ENCODE measurements at regions not wholly inside any gene's neighbourhood (a gene's known extent, or its start where the extent isn't known, plus 50 kb on each side); places are given as distances from the start of the nearest gene placed in this dataset.

DNA sequence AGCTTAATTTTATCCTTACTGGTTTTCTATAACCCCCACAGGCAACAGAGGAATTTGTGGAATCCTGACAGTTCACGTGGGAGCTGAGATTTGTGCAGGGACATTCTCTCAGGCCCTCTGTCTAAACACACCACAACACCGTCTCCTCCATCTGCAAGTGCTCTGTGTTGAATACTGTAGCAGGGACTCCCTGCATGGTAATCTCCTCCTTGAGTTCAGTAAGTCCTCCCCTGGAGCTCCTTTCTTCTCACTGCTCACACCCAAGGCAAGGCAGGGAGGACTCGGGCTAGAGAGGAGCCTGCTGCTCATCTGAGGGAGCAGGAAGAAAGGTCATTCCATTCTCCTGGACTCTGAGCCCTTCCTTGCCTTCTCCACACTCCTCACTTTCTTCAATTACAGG is 348.2 kb downstream of the KCTD12 start:
- H3K79me1 ChIP-seq (ENCODE audit: insufficient read depth, low read depth, low read length, poor library complexity, severe bottlenecking): no peaks in the 10 kb centered on the region
- no peaks in the 10 kb centered on the region for H3K9me3 ChIP-seq (ENCODE audit: control insufficient read depth, low read depth, low read length)
- Mint-ChIP-seq H3K36me3 (ENCODE audit: insufficient read depth in 1 of 3, low read depth in 3 of 3) (no peaks in the 10 kb centered on the region; a peak in 1 of 7 replicates), H3K9me3 (peaks cover 0 to 2% of the 10 kb centered on the region in 2 experiments; a peak in 2 of 5 replicates), H3K4me1 (peaks cover 7 to 10% of the 10 kb centered on the region in 2 experiments), H3K27me3 (ENCODE audit: low read depth) (no peaks in the 10 kb centered on the region), H3K4me3 (no peak overlapping the region), H3K27ac (peak overlapping the region; percentile 46 to 85 (median 73); a peak in 4 of 7 replicates)
- H2BK15ac ChIP-seq (ENCODE audit: low read depth, low read length): no peak overlapping the region
- no peak for DNase-seq
- no peak overlapping the region for H3K4ac ChIP-seq (ENCODE audit: low read depth, low read length)
- H2BK12ac ChIP-seq (ENCODE audit: insufficient read length, low read depth, low read length): no peak overlapping the region
- no peak overlapping the region for H3K9ac ChIP-seq (ENCODE audit: extremely low read depth, insufficient read length, low read length)
- no peak overlapping the region for H3K23ac ChIP-seq (ENCODE audit: insufficient read length, low read depth, low read length)
- TF ChIP-seq, protein P1, sequence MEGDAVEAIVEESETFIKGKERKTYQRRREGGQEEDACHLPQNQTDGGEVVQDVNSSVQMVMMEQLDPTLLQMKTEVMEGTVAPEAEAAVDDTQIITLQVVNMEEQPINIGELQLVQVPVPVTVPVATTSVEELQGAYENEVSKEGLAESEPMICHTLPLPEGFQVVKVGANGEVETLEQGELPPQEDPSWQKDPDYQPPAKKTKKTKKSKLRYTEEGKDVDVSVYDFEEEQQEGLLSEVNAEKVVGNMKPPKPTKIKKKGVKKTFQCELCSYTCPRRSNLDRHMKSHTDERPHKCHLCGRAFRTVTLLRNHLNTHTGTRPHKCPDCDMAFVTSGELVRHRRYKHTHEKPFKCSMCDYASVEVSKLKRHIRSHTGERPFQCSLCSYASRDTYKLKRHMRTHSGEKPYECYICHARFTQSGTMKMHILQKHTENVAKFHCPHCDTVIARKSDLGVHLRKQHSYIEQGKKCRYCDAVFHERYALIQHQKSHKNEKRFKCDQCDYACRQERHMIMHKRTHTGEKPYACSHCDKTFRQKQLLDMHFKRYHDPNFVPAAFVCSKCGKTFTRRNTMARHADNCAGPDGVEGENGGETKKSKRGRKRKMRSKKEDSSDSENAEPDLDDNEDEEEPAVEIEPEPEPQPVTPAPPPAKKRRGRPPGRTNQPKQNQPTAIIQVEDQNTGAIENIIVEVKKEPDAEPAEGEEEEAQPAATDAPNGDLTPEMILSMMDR (conservative IDR thresholded peaks at IDR 0.05): no peak
- H3K4me2 ChIP-seq (ENCODE audit: insufficient read depth, insufficient read length, low read length): no peak overlapping the region
- H3K27ac ChIP-seq (ENCODE audit: insufficient read length, low read depth, low read length): no peak overlapping the region
- no peak overlapping the region for H3K14ac ChIP-seq (ENCODE audit: insufficient read depth, low read length)
- no peak overlapping the region for H3K18ac ChIP-seq (ENCODE audit: insufficient read length, low read depth, low read length)
- no peaks in the 10 kb centered on the region for H3K79me2 ChIP-seq (ENCODE audit: insufficient read depth, low read length)
- H4K5ac ChIP-seq (ENCODE audit: insufficient read length, low read depth, low read length): no peak overlapping the region
- no peaks in the 10 kb centered on the region for H4K20me1 ChIP-seq (ENCODE audit: control insufficient read depth, insufficient read depth, insufficient read length)
- no peak overlapping the region for H2BK120ac ChIP-seq (ENCODE audit: low read depth, low read length, poor library complexity, severe bottlenecking)
- H2BK20ac ChIP-seq (ENCODE audit: low read depth, low read length, poor library complexity, severe bottlenecking): no peak overlapping the region
- H2AFZ ChIP-seq (ENCODE audit: low read length): no peak overlapping the region
- H2BK5ac ChIP-seq (ENCODE audit: insufficient read length, low read length): no peak overlapping the region
- WGBS (ENCODE audit: extremely low coverage, insufficient read length, low lambda C conversion rate): no CpG with 5 or more reads among the region's 3 CpGs
- H3K23me2 ChIP-seq (ENCODE audit: insufficient read length, low read depth, low read length, poor library complexity, severe bottlenecking): no peaks in the 10 kb centered on the region
- no peak overlapping the region for H4K8ac ChIP-seq (replicated peaks; ENCODE audit: insufficient read length, low read depth, low read length)
- no peaks in the 10 kb centered on the region for H3K4me1 ChIP-seq (ENCODE audit: insufficient read depth, low read length)
- H3K56ac ChIP-seq (ENCODE audit: insufficient read length, low read depth, low read length): no peak overlapping the region
- no peak overlapping the region for H4K91ac ChIP-seq (ENCODE audit: insufficient read length, low read depth, low read length)
- H3K27me3 ChIP-seq (ENCODE audit: insufficient read depth, low read length): no peaks in the 10 kb centered on the region
- H3T11ph ChIP-seq (ENCODE audit: low read length): no peak overlapping the region
- no peak overlapping the region for H2AK5ac ChIP-seq (ENCODE audit: insufficient read length, low read length)
